ENCODE measurements at regions not wholly inside any gene's neighbourhood (a gene's known extent, or its start where the extent isn't known, plus 50 kb on each side); places are given as distances from the start of the nearest gene placed in this dataset.
"Not testable (repeated sequence)": the region's sequence is repeated elsewhere in the genome, so short reads cannot be mapped to it uniquely, and the experiment has no call there.

DNA sequence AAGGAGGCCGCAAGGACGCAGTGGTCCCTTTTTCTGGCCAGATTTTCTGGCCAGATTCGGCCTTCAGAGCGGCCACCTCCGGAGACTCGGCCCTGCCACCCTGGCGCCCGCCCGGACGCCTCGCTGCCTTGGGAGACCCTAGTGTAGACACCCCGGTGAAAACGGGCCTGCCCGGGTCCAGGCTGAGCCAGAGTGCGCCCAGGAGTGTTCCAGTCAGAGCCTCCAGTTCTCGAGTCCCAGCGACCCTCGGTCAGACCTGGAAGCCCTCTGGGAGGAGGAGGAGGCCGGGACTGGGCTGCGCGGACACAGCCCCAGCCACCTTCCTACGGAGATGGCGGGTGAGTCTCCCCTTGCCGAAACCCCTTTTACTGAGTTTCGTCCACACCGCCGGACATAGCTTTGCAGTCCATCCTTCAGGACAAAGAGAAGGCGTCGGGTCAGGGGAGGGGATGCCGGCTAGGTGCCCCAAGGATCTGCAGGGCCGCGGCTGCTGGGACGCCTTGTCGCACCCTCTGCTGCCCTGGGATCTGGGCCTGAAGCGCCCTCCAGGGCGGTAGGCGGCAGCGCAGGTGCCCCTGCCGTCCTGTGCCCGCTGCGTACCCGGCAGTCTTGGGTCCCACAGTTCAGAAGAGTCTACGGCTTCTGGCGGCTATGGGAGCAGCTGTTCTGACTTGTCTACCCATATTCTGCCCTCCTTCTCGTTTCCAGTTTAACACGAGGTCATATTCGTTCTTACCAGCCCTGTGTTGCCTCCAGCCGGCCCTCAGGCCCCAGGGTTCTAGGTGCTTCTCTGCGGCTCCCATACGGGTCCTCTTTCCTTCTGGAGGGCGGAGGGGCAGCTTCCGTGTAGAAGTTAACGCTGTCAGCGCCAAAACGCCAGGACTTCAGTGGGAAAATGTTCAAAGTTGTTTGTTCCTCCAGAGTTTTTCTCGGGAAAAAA lies 1771.7 kb upstream of the CDH9 start:
- DNase-seq (ENCODE audit: low spot score in 2 of 2) (peak in 1 of 2 donors; percentile 9), FAIRE-seq (no peak)

DNA sequence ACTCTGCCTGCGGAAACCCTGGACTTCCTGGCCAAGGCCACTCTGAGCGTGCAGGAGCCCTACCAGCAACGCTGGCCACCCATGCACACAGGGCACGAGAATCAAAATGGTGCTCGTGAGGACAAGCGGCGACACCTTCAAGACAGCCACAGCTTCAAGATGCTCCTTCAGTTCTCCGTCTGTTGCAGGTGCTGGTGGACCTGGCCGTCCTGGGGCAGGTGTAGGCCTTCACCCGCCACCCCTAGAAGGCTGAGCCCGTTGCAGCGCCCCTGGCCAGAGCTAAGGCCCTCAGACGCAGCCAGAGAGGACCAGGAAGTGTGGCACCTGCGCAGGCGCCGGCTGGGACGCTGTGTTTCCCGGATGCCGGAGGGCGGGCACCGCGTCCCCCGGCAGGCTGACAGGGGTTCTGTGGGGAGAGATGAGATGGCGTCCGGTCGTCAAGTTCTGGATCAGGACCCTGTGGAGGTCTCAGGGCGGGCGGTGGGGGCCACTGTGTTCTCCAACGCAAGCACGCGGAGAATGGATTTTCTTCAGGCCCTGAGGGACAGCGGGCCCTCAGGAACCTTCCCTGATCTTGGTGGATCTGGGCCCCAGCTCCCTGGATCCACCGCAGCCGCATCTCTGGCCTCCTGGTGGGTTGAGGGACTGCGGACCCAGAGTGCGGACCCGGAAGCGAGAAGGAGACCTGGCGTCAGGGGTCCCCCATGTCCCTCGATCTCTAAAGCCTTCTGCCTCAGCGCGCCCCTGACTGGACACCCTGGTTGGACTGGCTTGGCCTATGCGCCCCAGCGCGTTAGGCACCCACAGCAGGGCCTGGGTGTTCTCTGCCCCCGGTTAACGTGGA lies 1770.8 kb upstream of the CDH9 start:
- FAIRE-seq: no peak
- no peak for DNase-seq (ENCODE audit: low spot score in 2 of 2)

DNA sequence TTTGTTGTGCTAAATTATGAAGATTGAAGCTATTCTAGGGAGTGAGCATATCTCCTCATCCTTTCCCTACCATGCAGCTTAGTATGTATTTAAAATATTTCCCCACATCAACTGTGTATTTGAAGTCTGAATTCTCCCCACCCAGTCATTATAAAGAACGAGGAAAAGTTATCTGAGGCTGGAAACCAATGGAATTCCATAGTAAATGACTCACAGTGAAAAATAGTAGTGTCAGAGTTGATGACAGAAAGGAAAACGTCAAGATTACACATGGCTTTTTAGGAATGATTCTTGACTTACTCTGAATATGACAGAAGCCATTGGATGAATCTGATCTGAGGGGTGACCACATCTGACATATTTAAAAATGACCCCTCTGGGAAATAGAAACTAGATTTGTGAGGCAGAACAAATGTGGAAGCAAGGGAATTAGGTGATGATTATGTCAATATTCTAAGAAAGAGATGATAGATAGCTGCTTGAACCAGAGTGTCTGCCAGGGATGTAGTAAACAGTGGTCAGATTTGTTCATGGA lies 1768.9 kb upstream of the CDH9 start:
- no peak for DNase-seq (ENCODE audit: low spot score in 2 of 2)
- FAIRE-seq: no peak

DNA sequence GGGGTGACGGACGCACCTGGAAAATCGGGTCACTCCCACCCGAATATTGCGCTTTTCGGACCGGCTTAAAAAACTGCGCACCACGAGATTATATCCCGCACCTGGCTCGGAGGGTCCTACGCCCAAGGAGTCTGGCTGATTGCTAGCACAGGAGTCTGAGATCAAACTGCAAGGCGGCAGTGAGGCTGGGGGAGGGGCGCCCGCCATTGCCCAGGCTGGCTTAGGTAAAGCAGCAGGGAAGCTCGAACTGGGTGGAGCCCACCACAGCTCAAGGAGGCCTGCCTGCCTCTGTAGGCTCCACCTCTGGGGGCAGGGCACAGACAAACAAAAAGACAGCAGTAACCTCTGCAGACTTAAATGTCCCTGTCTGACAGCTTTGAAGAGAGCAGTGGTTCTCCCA lies 1760.6 kb upstream of the CDH9 start:
- not testable (repeated sequence) for DNase-seq (ENCODE audit: low spot score in 2 of 2); FAIRE-seq

DNA sequence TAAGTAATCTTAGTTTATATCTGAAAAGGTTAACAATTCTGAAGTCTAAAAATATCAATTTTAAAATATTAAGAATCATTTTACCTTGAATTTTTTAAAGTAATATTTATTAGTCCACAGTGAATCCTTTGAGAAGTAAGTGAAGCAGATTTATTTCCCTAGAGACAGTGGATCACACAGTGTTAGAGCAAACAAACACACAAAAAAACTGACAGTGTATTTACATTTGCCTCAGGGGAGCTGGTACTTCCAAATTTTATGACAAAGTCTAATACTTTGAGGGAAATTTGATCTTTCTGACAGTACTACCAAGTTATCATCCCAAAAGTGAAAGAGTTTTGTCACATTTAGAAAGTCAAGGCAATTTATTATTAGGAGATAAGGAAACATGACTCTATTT lies 1750.6 kb upstream of the CDH9 start:
- DNase-seq (ENCODE audit: low spot score in 2 of 2): no peak
- no peak for FAIRE-seq

DNA sequence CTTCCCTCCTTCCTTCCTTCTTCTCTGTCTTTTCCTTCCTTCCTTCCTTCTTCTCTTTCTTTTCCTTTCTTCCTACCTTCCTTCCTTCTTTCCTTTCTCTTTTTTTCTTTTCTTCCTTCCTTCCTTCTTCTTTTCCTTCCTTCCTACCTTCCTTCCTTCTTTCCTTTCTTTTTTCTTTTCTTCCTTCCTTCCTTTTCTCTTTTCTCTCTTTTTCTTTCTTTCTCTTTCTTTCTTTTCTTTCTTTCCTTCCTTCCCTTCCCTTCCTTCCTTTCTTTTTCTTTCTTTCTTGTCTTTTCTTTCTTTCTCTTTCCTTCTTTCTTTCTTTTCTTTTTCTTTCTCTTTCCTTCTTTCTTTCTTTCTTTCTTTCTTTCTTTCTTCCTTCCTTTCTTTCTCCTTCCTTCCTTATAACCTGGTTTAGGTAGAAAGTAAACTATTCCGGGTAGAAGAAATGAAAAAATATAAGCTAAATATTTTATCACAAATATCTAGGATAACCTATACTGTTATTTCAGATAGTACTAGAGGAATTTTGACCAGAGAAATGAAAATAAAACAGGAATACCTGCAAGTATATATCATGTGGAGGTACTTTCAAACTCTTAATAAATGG lies 1741.8 kb upstream of the CDH9 start:
- no peak for DNase-seq (ENCODE audit: low spot score in 2 of 2)
- FAIRE-seq: no peak

DNA sequence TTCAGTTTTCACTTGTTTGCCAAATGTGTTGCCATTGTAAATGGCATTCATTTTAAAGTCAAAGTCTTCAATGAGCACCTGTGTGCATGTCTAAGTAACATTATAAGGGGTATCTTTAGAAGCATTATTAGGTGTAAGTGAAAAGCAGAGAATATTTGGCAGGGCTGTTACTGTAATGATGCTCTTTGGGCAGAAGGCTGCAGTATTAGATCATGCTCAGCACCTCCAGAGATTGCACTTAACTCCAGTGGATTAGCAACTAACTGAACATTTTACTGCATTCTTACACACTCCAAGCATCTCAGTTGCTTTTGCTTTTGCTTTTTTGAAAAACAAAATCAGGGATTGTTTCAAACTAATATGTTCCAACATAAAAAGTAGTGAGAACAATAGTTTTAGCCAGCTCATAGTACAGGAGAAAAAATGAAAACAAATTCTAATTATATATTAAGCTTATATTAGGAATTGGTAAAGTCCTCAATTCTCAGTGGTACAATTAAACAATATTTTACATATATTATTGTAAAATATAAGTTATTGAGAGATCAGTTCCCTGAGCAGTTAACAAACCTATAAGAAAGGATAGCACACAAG lies 1740.9 kb upstream of the CDH9 start:
- no peak for DNase-seq (ENCODE audit: low spot score in 2 of 2)
- FAIRE-seq: no peak

DNA sequence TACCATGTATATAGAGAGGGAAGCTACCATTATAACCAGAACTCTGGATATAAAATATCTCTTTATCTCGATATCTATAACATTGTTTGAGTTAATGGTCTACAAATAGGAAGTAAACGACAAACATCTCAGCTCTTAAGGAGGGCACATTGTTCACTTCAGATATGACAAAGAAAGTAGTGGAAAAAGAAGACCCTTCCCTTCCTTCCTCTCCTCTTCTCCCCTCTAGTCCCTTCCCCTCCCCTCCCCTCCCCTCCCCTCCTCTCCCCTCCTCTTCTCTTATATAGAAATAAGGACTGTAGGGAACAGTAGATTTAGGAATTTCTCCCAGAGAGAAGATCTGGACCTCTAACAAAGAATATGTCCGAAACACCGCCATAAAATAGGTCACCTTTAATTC lies 1731.9 kb upstream of the CDH9 start:
- DNase-seq (ENCODE audit: low spot score in 2 of 2) (no peak), FAIRE-seq (no peak)

DNA sequence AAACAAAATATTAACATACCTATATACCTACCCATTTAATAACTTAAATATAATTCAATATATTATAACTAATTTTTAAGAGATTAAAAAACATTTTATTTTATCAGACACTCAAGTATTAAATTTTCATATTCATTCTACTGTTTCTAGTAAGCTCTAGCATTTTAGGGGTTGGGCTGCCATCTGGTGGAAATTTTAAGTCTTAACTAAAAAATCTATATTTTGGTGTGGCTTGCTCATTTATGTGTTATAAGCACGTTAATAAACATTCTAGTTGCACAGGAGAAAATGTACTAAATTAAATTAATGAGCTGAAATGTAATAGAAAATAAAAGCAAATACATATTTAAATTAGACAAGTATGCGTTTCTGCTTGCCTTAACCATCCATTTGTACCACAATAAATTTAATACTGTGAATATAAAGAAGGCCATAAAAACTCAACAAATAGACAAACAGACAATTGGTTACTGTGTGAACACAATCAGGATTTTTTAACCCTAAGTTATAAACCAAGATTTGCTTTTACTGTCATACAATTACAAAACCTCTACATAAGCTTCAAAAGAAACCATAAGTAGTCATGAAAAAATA lies 1728.3 kb upstream of the CDH9 start:
- DNase-seq (ENCODE audit: low spot score in 2 of 2) (no peak), FAIRE-seq (peak; percentile 98)

DNA sequence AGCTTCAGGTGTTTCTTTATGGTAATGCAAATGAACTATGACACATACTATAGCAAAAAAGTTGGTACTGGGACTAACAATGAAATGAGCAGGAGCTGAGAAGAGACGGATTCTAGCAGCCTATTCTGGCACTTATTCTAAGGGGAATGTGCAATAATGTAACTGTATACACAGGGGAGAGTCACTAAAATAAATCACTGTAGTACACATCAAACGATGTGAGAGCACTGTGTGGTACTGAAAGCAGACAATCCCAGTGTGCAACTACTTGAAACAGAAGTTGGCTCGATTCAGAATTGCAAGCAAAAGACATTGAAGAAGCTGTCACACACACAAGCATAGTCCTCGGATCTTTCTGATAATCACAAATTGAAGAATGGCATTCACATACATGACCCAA lies 1713.0 kb upstream of the CDH9 start:
- no peak for DNase-seq (ENCODE audit: low spot score in 2 of 2)

DNA sequence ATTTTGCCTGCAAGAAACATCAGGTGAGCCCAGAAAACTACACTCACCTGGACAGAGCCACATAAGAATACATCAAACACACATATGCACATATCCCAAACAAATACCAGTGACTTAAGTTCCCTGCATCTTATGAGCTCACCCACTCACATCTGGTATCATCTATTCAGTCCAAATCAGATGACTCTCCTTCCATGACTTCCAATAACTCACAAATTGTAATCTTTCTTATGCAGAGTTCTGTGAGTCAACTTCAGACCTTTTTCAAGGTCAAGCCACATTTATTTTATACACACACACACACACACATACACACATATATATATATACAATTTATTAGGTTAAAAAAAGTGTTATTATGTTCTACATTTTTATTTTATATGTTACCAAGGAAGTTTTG lies 1711.9 kb upstream of the CDH9 start:
- FAIRE-seq: no peak
- no peak for DNase-seq (ENCODE audit: low spot score in 2 of 2)

More for the DNA sequence above, 1713.0 kb upstream of the CDH9 start:
- no peak for FAIRE-seq

DNA sequence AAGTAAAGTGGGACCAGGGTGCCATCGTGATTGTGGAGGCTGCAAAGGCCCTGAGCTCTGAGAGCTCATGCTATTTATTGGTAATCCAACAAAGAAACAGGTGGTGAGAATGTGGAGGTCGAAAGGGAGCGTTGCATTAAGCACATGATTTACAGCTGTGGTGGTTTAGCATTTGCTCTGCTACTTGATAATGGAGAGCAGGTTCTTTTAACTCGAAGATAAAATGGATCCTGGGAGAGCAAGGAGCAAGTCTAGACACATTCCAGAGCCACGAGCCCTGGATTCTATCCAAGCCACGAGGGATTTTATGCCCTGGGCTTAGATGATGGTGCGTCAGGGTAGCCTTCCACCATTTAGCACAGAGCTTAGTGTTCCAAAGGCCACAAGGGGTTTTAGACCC lies 1710.1 kb upstream of the CDH9 start:
- DNase-seq (ENCODE audit: low spot score in 2 of 2) (no peak), FAIRE-seq (no peak)

DNA sequence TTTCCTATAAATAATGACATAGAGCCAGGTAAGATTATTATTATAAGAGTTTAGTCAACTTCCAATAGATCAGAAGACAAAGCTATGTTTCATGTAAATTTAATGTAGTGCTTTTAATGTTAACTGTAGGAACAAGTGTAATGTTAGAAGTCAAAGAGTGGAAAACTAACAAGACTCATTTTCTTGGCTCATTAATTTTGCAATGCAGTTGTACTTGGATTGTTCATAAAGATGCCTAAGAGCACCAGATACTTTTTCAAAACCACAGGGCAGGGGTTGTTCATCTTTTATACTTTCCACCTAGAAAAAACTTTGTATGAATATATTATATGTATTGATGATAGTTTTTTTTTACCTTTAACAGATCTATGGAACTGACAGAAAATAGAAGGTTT lies 1705.3 kb upstream of the CDH9 start:
- FAIRE-seq (no peak), DNase-seq (ENCODE audit: low spot score in 2 of 2) (no peak)

DNA sequence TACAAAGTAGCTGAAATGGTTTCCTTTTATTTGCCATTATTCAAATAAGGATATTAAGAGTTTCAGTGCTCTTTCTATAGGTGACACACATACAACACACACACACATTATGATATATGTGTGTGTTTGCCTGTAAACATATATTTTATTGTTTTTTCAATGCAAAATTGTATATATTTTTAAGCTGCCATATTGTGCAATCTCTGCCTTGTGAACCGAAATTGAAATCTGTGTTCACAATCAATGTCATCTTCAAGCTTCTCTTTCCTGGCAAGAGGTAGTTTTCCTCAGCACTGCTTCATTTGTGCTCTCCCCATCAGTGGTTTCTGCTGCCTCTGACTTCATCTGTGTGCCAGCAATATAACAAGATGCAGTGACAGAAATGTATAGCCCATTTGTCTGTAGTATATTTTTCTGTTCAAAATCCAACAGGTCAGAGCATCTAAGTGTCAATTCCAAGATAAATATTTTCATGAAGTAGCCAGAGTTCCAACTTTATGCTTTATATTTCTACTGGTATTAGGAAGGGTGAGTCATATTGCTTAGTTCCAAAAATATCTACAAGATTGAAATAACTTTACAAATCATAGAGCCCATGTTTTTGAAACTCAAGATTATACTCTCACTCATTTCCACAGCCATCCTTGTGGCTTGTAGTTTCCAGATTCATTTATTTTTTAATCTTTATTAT lies 1704.8 kb upstream of the CDH9 start:
- no peak for FAIRE-seq
- DNase-seq (ENCODE audit: low spot score in 2 of 2): no peak

DNA sequence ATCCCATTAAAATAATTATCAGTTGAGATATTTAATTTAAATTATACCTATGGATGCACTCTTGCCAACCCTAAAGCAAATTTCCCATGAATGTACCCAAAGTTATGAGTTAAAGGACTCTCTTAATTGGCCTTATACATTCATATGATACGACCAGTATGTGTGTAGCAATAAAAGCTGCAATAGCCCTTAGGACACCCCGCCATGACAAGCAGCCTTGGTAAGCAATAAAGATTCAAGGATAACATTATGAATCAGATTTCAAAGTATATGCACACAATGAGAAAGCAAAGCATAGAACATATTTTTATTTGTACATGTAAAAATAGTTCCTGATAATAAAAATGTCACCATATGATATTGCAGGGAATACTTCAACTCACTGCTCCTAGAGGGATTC lies 1699.3 kb upstream of the CDH9 start:
- DNase-seq (ENCODE audit: low spot score in 2 of 2): no peak

DNA sequence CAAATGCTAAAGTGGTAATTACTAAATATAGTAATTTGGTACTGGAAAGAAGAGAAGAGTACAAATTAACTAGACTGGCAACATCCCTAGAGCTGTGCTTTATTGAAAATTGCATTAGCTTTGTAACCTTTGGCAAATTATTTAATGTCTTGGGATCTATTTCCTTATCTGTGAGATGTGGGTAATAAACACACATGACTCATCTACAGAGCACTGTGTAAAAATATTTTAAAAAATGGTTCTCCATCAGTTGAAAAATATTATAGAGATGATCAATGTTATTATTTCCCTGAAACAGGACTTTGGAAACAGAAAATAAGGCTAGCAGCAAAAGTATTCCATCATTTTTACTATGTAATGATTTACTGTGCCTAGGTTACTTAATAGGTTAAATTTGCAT lies 1698.8 kb upstream of the CDH9 start:
- DNase-seq (ENCODE audit: low spot score in 2 of 2) (no peak), FAIRE-seq (no peak)

More for the DNA sequence above, 1699.3 kb upstream of the CDH9 start:
- no peak for FAIRE-seq

DNA sequence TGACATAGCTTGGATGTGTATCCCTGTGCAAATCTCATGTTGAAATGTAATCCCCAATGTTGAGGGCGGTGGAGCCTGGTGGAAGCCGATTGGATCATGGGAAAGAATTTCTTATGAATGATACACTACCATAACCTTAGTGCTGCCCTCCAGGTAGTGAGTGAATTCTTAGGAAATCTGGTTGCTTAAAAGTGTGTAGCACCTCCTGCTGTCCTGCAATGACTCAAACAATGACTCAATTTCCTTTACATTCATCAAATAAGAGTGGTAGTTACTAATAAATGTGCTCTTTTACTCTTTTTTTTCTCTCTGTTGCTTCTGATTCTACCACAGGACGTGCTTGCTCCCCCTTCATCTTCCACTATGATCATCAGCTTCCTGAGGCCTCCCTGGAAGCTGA lies 1696.0 kb upstream of the CDH9 start:
- DNase-seq (ENCODE audit: low spot score in 2 of 2) (no peak), FAIRE-seq (no peak)

DNA sequence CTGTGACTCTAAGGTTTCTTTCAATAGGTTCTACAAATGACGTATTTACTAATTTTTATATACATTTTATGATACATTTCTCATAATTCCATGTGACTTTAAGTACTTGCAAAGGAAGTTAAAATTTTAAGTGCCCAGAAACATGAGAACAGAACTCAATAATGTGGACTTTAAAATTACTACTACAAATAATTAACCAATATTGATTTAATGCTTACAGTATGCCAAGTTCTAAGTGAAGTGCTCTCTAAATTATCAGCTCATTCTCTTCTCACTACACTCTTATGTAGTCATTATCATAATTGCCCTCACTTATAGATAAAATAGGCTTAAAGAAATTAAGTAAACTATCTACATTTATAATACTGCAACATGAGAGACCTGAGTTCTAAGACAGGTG lies 1690.7 kb upstream of the CDH9 start:
- FAIRE-seq (no peak), DNase-seq (ENCODE audit: low spot score in 2 of 2) (no peak)

DNA sequence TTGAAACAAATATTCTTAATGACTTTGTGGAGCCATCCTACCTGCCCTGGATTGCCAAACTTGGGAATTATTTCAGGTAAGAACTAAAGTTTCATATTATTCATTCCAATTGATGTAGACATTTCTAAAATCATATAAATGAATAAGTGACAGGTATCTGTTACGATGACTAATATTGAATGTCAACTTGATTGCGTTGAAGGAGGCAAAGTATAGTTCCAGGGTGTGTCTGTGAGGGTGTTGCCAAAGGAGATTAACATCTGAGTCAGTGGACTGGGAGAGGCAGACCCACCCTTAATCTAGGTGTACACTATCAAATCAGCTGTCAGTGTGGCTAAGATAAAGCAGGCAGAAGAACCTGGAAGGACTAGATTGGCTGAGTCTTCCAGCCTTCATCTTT lies 1688.4 kb upstream of the CDH9 start:
- no peak for FAIRE-seq
- DNase-seq (ENCODE audit: low spot score in 2 of 2): no peak

DNA sequence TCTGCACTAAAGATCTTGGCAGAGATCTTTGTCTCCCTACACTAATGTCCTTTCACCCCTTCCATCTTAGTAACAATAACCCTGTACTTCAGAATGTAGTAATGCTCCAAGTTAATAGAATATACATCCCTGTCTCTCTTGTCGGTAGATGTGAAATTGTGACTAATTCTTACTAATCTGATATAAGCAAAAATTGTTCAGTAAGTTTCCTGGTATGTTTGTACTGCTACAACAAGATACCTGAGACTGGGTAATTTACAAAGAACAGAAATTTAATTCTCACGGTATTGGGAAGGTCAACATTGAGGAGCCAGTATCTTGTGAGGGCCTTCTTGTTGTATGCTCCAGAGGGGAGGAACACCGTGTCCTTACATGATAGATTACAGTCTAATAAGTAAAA lies 1686.6 kb upstream of the CDH9 start:
- DNase-seq (ENCODE audit: low spot score in 2 of 2) (no peak), FAIRE-seq (no peak)

All from frontal cortex (tissue), 3 donors.